ENCODE measurements at regions not wholly inside any gene's neighbourhood (a gene's known extent, or its start where the extent isn't known, plus 50 kb on each side); places are given as distances from the start of the nearest gene placed in this dataset.

DNA sequence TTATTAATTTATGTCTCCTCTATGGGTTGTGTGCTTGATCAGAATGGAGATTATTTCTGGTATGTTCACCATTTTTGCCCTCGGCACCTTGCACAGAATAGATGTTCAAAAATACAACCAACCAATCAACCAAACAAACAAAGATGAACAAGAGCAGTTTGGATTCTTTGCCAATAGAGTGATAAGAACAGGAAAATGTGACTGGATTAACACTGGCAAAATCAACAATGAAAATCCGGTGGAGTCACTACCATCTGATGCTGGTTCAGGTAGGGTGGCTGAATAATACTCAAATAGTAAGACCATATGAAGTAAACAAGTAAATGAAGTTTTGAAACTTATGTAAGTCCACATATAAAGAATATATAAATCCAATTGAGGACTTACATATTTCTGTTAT is 685.0 kb upstream of the EPHA5 start:
- no peaks in the 10 kb centered on the region for H3K27me3 ChIP-seq (ENCODE audit: insufficient read depth, poor library complexity, severe bottlenecking)
- TF ChIP-seq POLR2AphosphoS5 (IDR thresholded peaks at IDR 0.05; ENCODE audit: low read depth) (no peak), SPI1 (IDR thresholded peaks at IDR 0.05; ENCODE audit: borderline replicate concordance, low read depth) (no peak), GABPA (IDR thresholded peaks at IDR 0.05; ENCODE audit: low read depth) (no peak)
- TF ChIP-seq, protein P1, sequence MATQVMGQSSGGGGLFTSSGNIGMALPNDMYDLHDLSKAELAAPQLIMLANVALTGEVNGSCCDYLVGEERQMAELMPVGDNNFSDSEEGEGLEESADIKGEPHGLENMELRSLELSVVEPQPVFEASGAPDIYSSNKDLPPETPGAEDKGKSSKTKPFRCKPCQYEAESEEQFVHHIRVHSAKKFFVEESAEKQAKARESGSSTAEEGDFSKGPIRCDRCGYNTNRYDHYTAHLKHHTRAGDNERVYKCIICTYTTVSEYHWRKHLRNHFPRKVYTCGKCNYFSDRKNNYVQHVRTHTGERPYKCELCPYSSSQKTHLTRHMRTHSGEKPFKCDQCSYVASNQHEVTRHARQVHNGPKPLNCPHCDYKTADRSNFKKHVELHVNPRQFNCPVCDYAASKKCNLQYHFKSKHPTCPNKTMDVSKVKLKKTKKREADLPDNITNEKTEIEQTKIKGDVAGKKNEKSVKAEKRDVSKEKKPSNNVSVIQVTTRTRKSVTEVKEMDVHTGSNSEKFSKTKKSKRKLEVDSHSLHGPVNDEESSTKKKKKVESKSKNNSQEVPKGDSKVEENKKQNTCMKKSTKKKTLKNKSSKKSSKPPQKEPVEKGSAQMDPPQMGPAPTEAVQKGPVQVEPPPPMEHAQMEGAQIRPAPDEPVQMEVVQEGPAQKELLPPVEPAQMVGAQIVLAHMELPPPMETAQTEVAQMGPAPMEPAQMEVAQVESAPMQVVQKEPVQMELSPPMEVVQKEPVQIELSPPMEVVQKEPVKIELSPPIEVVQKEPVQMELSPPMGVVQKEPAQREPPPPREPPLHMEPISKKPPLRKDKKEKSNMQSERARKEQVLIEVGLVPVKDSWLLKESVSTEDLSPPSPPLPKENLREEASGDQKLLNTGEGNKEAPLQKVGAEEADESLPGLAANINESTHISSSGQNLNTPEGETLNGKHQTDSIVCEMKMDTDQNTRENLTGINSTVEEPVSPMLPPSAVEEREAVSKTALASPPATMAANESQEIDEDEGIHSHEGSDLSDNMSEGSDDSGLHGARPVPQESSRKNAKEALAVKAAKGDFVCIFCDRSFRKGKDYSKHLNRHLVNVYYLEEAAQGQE (IDR thresholded peaks at IDR 0.05; ENCODE audit: insufficient replicate concordance, low read depth): no peak
- TF ChIP-seq, protein P2, sequence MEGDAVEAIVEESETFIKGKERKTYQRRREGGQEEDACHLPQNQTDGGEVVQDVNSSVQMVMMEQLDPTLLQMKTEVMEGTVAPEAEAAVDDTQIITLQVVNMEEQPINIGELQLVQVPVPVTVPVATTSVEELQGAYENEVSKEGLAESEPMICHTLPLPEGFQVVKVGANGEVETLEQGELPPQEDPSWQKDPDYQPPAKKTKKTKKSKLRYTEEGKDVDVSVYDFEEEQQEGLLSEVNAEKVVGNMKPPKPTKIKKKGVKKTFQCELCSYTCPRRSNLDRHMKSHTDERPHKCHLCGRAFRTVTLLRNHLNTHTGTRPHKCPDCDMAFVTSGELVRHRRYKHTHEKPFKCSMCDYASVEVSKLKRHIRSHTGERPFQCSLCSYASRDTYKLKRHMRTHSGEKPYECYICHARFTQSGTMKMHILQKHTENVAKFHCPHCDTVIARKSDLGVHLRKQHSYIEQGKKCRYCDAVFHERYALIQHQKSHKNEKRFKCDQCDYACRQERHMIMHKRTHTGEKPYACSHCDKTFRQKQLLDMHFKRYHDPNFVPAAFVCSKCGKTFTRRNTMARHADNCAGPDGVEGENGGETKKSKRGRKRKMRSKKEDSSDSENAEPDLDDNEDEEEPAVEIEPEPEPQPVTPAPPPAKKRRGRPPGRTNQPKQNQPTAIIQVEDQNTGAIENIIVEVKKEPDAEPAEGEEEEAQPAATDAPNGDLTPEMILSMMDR (IDR thresholded peaks at IDR 0.05; ENCODE audit: insufficient read depth, low read length): no peak
- H3K27ac ChIP-seq (replicated peaks): no peak overlapping the region
- no peak overlapping the region for H3K4me3 ChIP-seq (replicated peaks; ENCODE audit: insufficient read depth, low read length)
- DNase-seq (ENCODE audit: low read depth in 1 of 2, low spot score in 1 of 2): no peak

DNA sequence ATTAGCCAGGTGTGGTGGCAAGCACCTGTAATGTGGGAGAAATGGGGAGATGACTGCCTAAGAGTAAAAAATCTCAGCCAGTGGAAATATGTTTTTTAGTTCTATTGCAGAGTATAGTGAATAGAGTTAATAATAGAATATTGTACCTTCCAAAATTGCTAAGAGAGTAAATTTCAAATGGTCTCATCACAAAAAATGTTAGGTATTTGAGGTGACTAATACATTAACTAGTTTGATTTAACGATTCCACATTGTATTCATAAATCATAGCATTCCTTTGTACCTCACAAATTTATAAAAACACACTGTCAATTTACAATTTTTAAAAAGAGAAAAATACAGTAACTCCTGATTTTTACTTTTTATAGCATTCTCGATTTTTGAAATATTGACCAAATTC is 681.5 kb upstream of the EPHA5 start:
- DNase-seq (ENCODE audit: low read depth in 1 of 2, low spot score in 1 of 2): no peak
- H3K27ac ChIP-seq (replicated peaks): no peak overlapping the region
- H3K4me3 ChIP-seq (replicated peaks; ENCODE audit: insufficient read depth, low read length): no peak overlapping the region
- TF ChIP-seq SPI1 (IDR thresholded peaks at IDR 0.05; ENCODE audit: borderline replicate concordance, low read depth) (no peak), POLR2AphosphoS5 (IDR thresholded peaks at IDR 0.05; ENCODE audit: low read depth) (no peak), GABPA (IDR thresholded peaks at IDR 0.05; ENCODE audit: low read depth) (no peak)
- TF ChIP-seq, protein P1 (IDR thresholded peaks at IDR 0.05; ENCODE audit: insufficient replicate concordance, low read depth): no peak
- TF ChIP-seq, protein P2 (IDR thresholded peaks at IDR 0.05; ENCODE audit: insufficient read depth, low read length): no peak
- no peaks in the 10 kb centered on the region for H3K27me3 ChIP-seq (ENCODE audit: insufficient read depth, poor library complexity, severe bottlenecking)

- Histone ChIP-seq H3K4me3 (replicated peaks; ENCODE audit: insufficient read depth, low read length) (no peak overlapping the region), H3K27me3 (ENCODE audit: insufficient read depth, poor library complexity, severe bottlenecking) (no peaks in the 10 kb centered on the region), H3K27ac (replicated peaks) (no peak overlapping the region)
- TF ChIP-seq GABPA (IDR thresholded peaks at IDR 0.05; ENCODE audit: low read depth) (no peak), POLR2AphosphoS5 (IDR thresholded peaks at IDR 0.05; ENCODE audit: low read depth) (no peak), SPI1 (IDR thresholded peaks at IDR 0.05; ENCODE audit: borderline replicate concordance, low read depth) (no peak)
- TF ChIP-seq, protein P2 (IDR thresholded peaks at IDR 0.05; ENCODE audit: insufficient read depth, low read length): no peak
- TF ChIP-seq, protein P1 (IDR thresholded peaks at IDR 0.05; ENCODE audit: insufficient replicate concordance, low read depth): no peak
- no peak for DNase-seq (ENCODE audit: low read depth in 1 of 2, low spot score in 1 of 2)
Measured at GRCh38 chr4:66340286-66340893, 670.1 kb upstream of the EPHA5 start.

Data from HL-60 (cell line).